ENCODE measurements at regions not wholly inside any gene's neighbourhood (a gene's known extent, or its start where the extent isn't known, plus 50 kb on each side); places are given as distances from the start of the nearest gene placed in this dataset.
A peak's percentile ranks its signal among the peaks of the same experiment; 100 is the strongest.

- no peak for DNase-seq
Measured at GRCh38 chr11:80898910-80899309, 1458.1 kb upstream of the TENM4 start.

- DNase-seq = no peak
Measured at GRCh38 chr11:80886684-80887083, 1445.9 kb upstream of the TENM4 start.

- DNase-seq = no peak
Measured at GRCh38 chr11:80873310-80873999, 1432.6 kb upstream of the TENM4 start.

- no peak for DNase-seq
Measured at GRCh38 chr11:80872116-80872728, 1431.4 kb upstream of the TENM4 start.

GRCh38 chr11:80868831-80869230, 1428.0 kb upstream of the TENM4 start:
- peak; percentile 30 for DNase-seq

- no peak for DNase-seq
Measured at GRCh38 chr11:80862011-80862410, 1421.2 kb upstream of the TENM4 start.

GRCh38 chr11:80861193-80861592, 1420.4 kb upstream of the TENM4 start:
- no peak for DNase-seq

GRCh38 chr11:80860632-80861031, 1419.8 kb upstream of the TENM4 start:
- DNase-seq = no peak

GRCh38 chr11:80856066-80856465, 1415.2 kb upstream of the TENM4 start:
- DNase-seq = no peak

GRCh38 chr11:80855426-80855825, 1414.6 kb upstream of the TENM4 start:
- DNase-seq = no peak

GRCh38 chr11:80849253-80849652, 1408.4 kb upstream of the TENM4 start:
- no peak for DNase-seq

- no peak for DNase-seq
Measured at GRCh38 chr11:80846979-80847378, 1406.1 kb upstream of the TENM4 start.

GRCh38 chr11:80846442-80846841, 1405.6 kb upstream of the TENM4 start:
- DNase-seq = no peak

- DNase-seq = no peak
Measured at GRCh38 chr11:80844110-80844819, 1403.4 kb upstream of the TENM4 start.

- no peak for DNase-seq
Measured at GRCh38 chr11:80843266-80843974, 1402.6 kb upstream of the TENM4 start.

GRCh38 chr11:80842246-80842645, 1401.4 kb upstream of the TENM4 start:
- no peak for DNase-seq

- DNase-seq = no peak
Measured at GRCh38 chr11:80841675-80842074, 1400.8 kb upstream of the TENM4 start.

GRCh38 chr11:80838153-80838552, 1397.3 kb upstream of the TENM4 start:
- no peak for DNase-seq

GRCh38 chr11:80837051-80837450, 1396.2 kb upstream of the TENM4 start:
- no peak for DNase-seq

GRCh38 chr11:80831374-80831773, 1390.5 kb upstream of the TENM4 start:
- no peak for DNase-seq

GRCh38 chr11:80827781-80828180, 1387.0 kb upstream of the TENM4 start:
- no peak for DNase-seq

- no peak for DNase-seq
Measured at GRCh38 chr11:80826808-80827207, 1386.0 kb upstream of the TENM4 start.

GRCh38 chr11:80822308-80822707, 1381.5 kb upstream of the TENM4 start:
- peak; percentile 61 for DNase-seq

GRCh38 chr11:80819271-80819670, 1378.4 kb upstream of the TENM4 start:
- DNase-seq = no peak
